ENCODE measurements at regions not wholly inside any gene's neighbourhood (a gene's known extent, or its start where the extent isn't known, plus 50 kb on each side); places are given as distances from the start of the nearest gene placed in this dataset.
"Not testable (repeated sequence)": the region's sequence is repeated elsewhere in the genome, so short reads cannot be mapped to it uniquely, and the experiment has no call there.

DNA sequence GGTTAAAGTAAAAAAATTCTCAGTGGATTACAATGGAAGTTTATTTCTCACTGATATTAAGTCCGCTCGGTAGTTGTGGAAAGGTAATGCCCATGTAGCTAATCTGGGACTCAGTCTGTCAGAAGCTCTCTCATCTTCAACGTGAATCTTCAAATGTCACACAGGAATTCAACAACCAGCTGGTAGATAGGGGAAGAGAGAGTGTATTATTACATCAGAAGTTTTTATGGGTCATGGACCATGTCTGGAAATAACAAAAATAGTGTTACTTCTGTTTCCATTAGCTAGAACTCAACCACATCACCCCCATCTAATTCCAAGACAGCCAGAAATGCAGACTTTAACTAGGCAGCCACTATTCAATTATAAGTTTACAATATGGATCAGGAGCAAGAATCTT lies 506.1 kb upstream of the HTR2C start:
- no peak for DNase-seq

DNA sequence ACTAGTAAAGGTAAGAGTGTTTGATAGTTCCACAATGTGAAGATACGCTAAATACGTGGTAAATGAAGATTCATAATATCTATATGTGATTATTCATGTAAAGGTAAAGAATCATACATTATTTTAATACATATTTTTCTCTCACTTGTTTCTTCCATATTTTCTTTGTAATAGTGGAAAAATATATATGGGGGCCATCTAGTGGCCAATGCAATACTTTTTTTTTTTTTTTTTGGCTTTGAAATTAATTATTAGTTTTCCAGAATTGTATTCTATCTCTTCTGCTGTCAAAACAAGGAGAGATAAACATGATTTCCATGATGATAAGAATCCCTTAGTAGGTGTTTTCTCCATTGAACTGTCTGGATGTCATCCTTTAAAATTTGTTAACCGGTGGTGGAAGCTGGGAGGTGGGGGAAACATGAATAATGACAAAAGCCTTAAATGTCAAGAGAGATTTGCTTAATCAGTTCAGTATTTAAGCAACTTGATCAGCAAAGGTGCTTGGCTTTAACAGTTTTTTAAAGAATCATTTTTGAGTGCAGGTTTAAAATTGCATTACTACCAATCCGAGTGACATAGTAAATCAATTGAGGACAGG lies 508.7 kb upstream of the HTR2C start:
- DNase-seq: no peak

DNA sequence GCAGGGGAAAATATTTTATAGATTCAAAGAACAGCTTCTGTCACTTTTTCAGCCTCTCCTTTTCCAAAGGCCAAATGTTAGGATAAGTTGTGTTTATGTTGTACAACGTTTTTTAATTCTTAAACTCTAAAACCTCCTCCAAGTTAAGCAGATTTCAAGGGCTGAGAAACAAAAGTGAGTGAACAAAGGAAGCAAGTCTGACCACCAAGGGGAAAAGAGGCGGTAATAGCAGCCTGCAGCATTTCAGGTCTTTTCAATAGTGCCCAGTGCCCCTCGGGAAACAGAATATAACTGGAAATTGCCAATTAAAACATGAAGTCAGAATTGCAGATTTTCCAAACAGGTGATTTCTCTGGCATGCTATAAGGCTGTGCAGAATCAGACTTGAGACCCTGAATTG lies 510.0 kb upstream of the HTR2C start:
- no peak for DNase-seq

DNA sequence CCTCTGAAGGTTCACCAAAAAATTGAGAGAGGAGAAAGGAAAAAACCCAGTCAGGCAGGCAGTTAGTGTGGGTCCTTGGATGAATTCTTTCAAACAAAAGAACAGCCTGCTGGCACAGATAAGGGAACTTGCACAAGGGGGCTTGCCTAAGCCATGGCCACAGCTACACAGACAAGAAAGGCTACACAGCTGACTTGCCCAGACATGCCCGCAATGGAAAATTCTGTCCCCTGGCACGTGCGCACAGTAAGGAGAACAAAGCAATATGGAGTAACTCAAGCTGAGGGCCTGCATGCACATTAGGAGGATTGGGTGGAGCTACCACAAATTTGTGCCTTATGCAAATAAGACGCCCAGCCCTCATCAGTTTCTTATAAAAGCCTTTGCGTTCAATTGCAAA lies 512.5 kb upstream of the HTR2C start:
- DNase-seq: no peak

DNA sequence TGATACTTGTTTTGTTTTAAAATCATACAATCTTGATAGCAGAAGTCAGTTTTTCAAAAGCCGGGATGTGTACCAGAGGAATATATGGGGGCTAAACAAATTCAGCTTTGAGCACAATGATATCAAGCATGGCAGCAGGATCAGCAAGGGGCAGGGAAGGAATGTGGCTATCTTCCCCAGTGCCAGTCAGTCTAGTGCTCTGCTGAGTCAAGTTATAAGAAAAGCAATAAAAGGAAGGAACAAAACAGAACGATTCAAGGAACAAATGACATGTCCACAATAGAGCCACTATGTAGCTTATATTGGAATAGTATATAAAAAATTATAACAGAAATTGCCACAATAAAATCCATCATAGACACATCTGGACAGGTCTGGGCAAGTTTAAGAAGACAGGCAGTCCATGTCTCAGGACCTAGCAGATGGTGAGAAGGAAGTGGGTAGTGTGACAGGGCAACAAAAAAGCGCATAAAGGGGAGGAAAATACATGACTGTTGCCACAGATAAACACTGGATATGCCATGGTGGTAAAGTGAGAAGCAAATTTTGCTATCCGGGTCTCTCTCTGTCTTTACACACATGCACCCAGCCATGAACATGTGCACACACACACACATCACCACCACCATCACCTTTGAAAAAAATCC lies 518.2 kb upstream of the HTR2C start:
- DNase-seq: no peak

DNA sequence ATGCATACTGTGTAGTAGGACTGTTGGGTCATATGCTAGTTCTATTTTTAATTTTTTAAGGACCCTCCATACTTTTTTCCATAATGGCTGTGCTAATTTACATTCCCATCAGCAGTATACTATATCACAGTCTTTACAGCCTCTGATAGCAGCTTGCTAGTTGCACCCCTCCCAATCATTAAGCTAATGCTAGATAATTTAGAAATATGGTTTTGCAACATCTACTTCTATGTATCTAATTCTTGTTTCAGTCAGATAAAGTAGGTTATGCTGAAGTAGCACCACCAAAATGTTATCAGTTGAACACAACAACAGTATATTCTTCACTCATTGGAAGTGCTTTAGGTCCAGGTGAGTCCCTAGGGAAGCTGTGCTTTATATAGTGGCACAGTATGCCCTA lies 522.7 kb upstream of the HTR2C start:
- DNase-seq: no peak

DNA sequence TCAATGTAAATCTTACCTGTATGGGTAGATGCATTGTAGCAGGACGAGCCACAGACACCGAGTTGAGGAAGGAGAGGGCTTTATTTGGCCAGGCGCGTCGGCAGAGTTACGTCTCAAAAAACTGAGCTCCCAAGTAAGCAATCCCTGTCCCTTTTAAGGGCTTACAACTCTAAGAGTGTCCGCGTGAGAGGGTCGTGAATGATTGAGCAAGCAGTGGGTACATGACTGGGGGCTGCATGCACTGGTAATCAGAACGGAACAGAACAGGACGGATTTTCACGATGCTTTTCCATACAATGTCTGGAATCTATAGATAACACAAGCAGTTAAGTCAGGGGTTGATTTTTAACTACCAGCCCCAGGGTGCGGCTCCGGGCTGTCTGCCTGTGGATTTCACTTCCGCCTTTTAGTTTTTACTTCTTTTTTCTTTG lies 524.9 kb upstream of the HTR2C start:
- DNase-seq: no peak

DNA sequence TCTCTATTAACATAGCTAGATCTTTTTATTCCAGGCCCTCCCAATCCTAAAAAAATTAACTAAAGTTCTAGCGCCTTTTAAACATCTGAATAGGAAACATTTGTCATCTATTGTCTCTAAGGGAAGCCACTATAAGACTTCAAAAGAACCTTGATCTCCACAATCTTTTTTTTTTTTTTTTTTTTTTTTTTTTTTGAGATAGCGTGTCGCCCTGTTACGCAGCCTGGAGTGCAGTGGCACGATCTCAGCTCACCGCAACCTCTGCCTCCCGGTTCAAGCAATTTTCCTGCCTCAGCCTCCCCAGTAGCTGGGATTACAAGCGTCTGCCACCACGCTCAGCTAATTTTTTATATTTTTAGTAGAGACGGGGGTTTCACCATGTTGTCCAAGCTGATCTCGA lies 526.5 kb upstream of the HTR2C start:
- DNase-seq: not testable (repeated sequence)

DNA sequence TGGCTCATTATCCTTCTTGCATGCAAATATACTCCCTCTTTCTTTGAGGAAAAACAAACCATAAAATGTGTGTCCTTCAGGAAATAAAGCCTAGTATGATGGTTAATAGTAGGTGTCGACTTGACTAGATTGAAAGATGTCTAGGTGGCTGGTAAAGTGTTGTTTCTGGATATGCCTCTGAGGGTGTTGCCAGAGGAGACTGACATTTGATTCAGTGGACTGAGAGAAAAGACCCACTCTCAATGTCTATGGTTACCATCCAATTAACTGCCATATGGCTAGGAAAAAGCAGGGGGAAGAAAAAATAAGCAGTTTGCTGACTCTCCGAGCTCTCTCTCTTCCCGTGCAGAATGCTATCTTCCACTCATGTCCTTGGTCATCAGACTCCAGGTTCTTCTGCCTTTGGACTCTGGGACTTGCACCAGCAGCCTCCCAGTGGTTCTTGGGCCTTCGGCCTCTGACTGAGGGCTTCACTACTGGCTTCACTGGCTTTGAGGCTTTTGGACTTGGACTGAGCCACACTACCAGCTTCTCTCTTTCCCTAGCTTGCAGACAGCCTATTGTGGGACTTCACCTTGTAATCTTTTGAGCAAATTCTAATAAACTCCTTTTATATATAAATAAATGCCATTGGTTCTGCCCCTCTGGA lies 532.1 kb upstream of the HTR2C start:
- no peak for DNase-seq

DNA sequence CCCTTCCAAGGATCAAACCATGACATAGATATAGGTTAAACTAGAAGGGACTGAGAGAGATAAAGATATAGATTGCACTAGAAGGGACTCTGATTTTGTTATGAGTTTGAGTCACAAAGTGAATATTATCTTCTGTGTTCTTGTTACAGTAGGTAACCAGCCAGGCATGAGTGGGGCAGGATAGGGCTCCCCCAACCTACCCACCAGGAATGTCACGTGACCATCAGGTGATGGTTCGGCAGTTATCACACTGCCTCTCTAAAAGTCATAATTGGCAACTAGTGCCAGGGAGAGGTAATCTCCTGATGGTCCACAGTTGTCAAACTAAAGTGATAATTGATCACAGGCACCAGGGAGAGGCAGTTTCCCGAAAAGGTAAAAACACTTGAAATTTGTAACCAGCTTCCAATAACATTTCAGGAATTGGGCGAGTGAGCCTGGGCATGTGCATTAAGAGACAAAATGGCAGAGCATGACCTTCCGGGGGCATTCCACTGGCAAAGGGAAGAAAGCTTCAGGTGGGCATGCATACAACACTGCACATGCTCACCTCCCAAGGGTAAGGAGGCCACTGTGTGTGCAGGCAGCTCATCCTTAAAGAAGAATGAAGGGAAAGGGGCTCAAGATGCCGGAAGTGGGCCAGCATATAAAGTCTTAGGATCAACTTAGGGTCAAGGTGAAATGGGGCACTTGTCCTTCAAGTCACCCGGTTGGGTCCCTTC lies 533.6 kb upstream of the HTR2C start:
- no peak for DNase-seq

DNA sequence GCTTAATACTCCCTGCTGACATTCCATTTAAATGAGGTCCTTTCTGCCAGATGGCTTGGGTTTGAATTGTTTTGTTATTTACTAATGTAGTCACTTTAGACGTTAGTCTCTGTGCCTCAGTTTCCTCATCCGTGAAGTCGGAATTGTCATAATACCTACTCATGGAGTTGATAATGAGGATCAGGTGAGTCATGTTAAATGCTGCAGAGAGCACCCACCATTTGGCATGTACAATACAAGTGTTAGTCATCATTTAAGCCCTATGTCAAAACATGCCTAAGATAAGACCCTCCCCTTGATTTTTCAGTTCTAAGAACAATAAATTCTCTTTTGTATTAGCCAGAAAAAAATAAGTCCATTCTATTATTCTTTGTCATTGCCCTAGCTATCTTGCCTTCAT lies 534.8 kb upstream of the HTR2C start:
- DNase-seq: no peak

DNA sequence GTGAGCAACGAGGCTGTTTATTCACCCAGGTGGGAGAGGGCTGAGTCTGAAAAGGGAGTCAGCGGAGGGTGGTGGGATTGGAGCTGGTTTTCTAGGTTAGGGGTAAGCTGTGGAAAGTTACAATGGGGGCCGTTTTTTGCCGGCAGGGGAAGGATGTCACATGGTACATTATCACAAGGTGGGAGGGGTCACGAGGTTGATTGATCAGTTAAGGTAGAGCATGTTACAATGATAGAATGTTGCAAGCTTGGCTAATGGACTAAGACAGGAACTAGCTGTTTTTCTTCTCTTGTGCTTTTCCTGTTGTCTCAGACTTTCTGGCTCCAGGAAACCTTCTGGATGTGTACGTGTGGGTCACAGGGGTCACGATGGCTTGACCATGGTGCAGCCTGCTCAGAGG lies 536.3 kb upstream of the HTR2C start:
- DNase-seq: no peak

DNA sequence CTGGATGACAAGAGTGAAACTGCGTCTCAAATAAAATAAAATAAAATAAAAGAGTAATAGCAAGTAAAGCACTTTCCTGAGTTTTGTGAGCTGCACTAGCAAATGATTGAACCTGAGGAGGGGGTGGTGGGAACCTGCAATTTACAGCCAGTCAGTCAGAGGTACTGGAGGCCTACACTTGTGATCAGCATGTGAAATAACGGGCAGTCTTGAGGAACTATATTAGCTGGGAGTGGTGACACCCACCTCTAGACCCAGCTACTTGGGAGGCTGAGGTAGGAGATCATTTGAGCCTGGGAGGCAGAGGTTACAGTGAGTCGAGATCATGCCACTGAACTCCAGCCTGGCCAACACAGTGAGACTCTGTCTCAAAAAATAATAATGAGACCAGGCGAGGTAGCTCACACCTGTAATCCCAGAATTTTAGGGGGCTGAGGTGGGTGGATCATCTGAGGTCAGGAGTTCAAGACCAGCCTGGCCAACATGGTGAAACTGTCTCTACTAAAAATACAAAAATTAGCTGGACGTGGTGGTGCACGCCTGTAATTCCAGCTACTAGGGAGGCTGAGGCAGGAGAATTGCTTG lies 537.1 kb upstream of the HTR2C start:
- DNase-seq: no peak

DNA sequence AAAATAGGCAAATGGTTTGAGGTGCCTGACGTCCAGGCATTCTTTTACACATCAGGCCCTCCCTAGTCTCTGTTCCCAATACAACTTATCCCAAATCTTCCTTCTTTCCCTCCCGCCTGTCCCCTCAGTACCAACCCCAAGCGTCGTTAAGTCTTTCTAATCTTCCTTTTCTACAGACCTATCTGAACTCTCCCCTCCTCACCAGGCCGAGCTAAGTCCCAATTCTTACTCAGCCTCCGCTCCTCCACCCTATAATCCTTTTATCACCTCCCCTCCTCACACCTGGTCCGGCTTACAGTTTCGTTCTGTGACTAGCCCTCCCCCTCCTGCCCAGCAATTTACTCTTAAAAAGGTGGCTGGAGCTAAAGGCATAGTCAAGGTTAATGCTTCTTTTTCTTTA lies 542.4 kb upstream of the HTR2C start:
- DNase-seq: not testable (repeated sequence)

DNA sequence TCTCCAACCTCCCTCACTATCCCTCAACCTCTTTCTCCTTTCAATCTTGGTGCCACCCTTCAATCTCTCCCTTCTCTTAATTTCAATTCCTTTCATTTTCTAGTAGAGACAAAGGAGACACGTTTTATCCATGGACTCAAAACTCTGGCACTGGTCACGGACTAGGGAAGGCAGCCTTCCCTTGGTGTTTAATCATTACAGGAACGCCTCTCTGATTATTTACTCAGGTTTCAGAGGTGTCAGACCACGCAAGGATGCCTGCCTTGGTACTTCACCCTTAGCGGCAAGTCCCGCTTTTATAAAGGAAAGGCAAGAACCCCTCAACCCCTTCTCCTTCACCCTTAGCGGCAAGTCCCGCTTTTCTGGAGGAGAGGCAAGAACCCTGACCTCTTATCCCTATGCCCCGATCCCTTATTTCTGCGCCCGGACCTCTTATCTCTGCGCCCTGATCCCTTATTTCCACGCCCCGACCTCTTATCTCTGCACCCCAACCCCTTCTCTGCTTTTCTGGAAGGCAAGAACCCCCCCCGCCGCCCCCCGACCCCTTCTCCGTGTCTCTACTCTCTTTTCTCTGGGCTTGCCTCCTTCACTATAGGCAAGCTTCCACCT lies 543.1 kb upstream of the HTR2C start:
- DNase-seq: not testable (repeated sequence)

DNA sequence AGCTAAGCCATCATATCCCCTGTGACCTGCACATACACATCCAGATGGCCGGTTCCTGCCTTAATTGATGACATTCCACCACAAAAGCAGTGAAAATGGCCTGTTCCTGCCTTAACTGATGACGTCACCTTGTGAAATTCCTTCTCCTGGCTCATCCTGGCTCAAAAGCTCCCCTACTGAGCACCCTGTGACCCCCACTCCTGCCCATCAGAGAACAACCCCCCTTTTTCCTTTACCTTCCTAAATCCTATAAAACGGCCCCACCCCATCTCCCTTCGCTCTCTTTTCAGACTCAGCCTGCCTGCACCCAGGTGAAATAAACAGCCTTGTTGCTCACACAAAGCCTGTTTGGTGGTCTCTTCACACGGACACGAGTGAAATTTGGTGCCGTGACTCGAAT lies 543.8 kb upstream of the HTR2C start:
- not testable (repeated sequence) for DNase-seq

DNA sequence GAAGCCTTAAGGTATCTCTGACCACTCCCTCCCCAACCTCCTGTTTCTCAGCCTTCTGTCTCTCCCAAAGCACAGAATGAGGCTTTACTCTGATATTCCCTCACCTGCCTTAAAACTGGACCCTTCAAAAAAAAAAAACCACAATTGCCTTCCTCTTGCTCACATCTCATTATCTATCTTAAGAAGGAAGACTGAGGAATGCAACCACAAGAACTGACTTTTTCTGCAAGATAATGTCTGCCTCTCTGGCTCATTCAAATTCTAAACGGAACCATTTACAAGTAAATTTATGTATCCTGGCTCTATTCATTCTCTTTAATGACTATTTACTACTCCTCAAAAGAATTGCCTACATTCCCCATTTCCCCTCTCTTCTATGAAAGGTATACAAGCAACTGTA lies 545.5 kb upstream of the HTR2C start:
- no peak for DNase-seq

DNA sequence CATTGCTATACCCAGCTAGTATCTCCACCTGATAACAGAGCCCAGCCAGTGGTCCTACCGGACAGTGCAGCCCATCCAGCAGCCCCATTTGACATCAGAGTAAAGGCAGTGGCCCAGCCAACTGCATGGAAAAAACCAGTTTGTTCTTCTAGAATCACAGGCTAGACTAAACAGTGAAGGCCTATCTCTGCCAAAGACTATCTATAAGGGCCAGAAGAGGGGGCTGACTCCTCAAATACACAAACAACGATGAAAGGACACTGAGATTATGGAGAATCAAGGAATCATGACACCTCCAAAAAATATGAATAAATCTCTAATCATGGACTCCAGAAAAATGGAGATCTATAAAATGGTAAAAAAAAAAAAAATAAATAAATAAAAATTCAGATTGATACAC lies 546.4 kb upstream of the HTR2C start:
- no peak for DNase-seq

DNA sequence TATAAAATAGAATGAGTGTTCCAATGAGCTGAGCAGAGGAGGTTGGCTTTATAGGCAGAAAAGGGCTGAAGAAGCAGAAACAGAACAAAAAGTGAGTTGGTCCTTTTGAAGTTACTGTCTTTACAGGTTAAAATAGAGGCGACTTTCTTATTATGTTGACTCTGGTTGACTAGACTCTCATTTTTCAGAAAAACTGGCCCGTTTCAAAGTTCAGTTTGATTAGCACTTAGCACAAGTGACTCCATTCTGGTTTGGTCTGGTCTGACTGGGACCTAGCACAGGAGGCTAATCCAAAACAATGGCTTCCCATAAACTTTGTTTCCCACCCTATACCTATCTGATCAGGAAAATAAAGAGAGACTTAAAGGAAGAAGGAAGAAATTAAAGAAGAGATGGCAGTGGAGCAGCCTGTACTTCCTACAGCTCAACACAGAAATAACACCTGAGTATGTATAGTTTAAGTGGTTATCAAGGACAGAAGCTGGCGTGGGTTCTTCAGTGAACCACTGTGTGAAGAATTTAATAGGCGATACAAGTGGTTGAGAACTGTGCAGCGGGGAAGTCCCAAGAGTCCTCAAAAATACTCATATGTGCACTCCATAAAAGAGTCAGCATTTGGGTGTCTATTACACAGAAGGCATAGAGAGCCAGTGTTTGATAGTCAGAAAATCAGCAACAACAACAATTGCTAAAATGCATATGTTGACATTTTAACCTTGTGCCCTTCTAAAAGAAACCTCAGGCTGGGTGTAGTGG lies 554.8 kb upstream of the HTR2C start:
- no peak for DNase-seq

DNA sequence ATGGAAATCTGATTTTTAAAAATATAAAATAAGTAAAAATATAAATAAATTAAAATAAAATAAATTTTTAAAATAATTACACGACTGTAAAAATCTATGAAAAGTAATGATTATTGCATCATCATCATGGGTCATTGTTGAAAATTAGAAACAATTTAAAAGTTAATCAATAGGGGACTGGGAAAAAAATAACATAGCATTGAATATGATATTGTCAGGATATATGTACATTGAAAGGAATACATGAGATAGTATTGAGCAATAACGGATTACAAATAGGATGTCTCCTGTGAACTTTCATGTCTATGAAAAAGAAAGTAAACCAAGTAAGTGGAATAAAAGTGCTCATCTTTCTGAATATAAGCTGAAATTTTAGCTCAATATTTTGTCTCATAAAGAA lies 566.8 kb upstream of the HTR2C start:
- DNase-seq: no peak

DNA sequence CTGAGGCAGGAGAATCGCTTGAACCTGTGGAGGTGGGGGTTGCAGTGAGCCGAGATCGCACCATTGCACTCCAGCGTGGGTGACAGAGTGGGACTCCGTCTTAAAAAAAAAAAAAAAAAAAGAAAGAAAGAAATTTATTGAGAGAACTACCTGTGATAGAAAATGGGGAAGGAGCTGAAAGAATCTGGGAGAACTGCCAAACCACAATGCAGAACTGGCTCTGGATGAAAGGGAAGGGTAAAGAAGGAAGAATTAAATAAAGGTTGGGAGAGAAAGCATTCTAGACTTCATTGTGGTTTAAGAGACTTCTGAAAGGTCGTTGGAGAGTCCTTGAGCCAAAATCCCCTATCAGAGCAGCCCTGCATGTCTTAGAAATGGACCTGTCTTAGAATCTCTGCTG lies 567.9 kb upstream of the HTR2C start:
- DNase-seq: no peak

DNA sequence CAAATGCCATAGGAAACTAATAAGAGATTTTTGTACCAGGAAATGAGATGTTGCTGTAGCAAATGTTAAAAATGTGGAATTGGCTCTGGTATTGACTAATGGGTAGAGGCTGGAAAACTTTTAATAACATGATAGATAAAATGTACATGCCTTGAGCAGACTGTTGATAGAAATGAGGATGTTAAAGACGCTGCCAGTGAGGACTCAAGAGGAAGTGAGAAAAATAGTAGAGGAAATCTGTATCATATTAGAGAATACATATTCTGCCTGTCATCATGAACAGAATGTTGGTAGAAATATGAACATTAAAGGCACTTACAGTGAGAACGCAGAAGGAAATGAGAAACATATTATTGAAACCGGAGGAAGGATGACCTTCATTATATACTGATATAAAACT lies 577.2 kb upstream of the HTR2C start:
- DNase-seq: no peak

Measured in bone marrow (tissue), 2 donors.